Smooth muscle cell (in vitro differentiated cells): ENCODE measurements at regions not wholly inside any gene's neighbourhood (a gene's known extent, or its start where the extent isn't known, plus 50 kb on each side); places are given as distances from the start of the nearest gene placed in this dataset.

Source experiments
- DNase-seq: peaks from one replicate; lab custom pipeline; 2025; ENCODE audit not compliant: unreplicated experiment; lab: John Stamatoyannopoulos, UW
- H2AFZ ChIP-seq: fragments of 200-600 bp; sonication (generic); 2 replicates; pipeline ENCODE4 v1.6.0; 2016; ENCODE audit warnings: antibody characterized with exemption, low read depth, mild to moderate bottlenecking
- H3F3A ChIP-seq: fragments of 200-600 bp; sonication (generic); 2 replicates; pipeline ENCODE4 v1.6.0; 2017; ENCODE audit warnings: antibody characterized with exemption, low read depth
- H3K27ac ChIP-seq: fragments of 200-600 bp; sonication (generic); 2 replicates; pipeline ENCODE4 v1.5.1; 2016; ENCODE audit warnings: low read depth, mild to moderate bottlenecking
- H3K27me3 ChIP-seq: fragments of 200-600 bp; sonication (generic); 2 replicates; pipeline ENCODE4 v1.6.1; 2016; ENCODE audit warnings: low read depth, mild to moderate bottlenecking
- H3K36me3 ChIP-seq: fragments of 200-600 bp; sonication (generic); 2 replicates; pipeline ENCODE4 v1.5.1; 2016; ENCODE audit warnings: low read depth
- H3K4me1 ChIP-seq: fragments of 200-600 bp; sonication (generic); 2 replicates; pipeline ENCODE4 v1.5.1; 2016; ENCODE audit warnings: low read depth
- H3K4me2 ChIP-seq: fragments of 200-600 bp; sonication (generic); 2 replicates; pipeline ENCODE4 v1.6.0; 2016; ENCODE audit warnings: mild to moderate bottlenecking
- H3K4me3 ChIP-seq: fragments of 200-600 bp; sonication (generic); 2 replicates; pipeline ENCODE4 v1.5.1; 2016; ENCODE audit warnings: mild to moderate bottlenecking
- H3K79me2 ChIP-seq: fragments of 200-600 bp; sonication (generic); 2 replicates; pipeline ENCODE4 v1.6.0; 2016; ENCODE audit warnings: low read depth, mild to moderate bottlenecking
- H3K9ac ChIP-seq: fragments of 200-600 bp; sonication (generic); 2 replicates; pipeline ENCODE4 v1.6.0; 2016; ENCODE audit warnings: low read depth
- H3K9me3 ChIP-seq: fragments of 200-600 bp; sonication (generic); replicated peaks from 2 replicates; pipeline ENCODE4 v1.5.1; 2016; ENCODE audit warnings: low read depth
- H4K20me1 ChIP-seq: fragments of 200-600 bp; sonication (generic); 2 replicates; pipeline ENCODE4 v1.6.0; 2016; ENCODE audit warnings: low read depth
- CTCF ChIP-seq: fragments of 200-600 bp; sonication (generic); IDR thresholded peaks from 2 replicates; pipeline ENCODE4 v1.5.1; 2017; ENCODE audit warnings: borderline replicate concordance, mild to moderate bottlenecking, antibody characterized with exemption; ENCODE audit not compliant: insufficient read depth, poor library complexity, severe bottlenecking
- WGBS: methylation state at CpG from one replicate; pipeline ENCODE4 v1.1.7; 2016; ENCODE audit warnings: low lambda C conversion rate; 5-methylcytosine and 5-hydroxymethylcytosine counted together

GRCh38 chr10:108709927-108710722 is 1213.2 kb downstream of the XPNPEP1 start:
- Histone ChIP-seq H3K79me2 (no peaks in the 10 kb centered on the region), H3K27me3 (no peaks in the 10 kb centered on the region), H3K9ac (no peak overlapping the region), H3K9me3 (no peaks in the 10 kb centered on the region), H4K20me1 (no peaks in the 10 kb centered on the region), H3K27ac (no peak overlapping the region), H2AFZ (no peak overlapping the region), H3K36me3 (no peaks in the 10 kb centered on the region), H3K4me3 (no peak overlapping the region), H3F3A (no peaks in the 10 kb centered on the region), H3K4me2 (no peak overlapping the region), H3K4me1 (no peaks in the 10 kb centered on the region)
- TF ChIP-seq CTCF = no peak
- no peak for DNase-seq
- WGBS = 74% methylated on average over 5 of the region's 5 CpGs

DNA sequence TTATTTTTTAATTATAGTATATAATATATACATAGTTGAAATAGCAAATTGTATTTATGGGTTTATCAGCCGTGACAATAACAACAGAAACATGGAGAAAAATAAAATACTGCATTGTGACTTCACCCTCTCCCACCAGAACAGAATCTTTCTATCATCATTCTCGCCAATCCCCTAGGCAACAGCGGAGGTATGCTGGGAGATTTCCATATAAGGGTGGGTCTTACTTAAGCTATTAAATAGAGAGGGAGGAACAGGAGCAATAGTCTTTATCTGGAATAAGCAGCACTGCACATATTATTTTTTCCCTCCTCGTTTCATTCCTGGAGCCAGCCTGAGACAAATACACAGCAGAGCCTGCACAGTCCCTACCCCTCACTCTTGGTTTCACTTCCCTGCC is 1214.9 kb downstream of the XPNPEP1 start:
- no peak overlapping the region for H3K4me3 ChIP-seq
- no peaks in the 10 kb centered on the region for H3K4me1 ChIP-seq
- H3K27ac ChIP-seq = no peak overlapping the region
- no peaks in the 10 kb centered on the region for H3K9me3 ChIP-seq
- no peaks in the 10 kb centered on the region for H4K20me1 ChIP-seq
- 90% methylated on average over 4 of the region's 4 CpGs for WGBS
- no peaks in the 10 kb centered on the region for H3K27me3 ChIP-seq
- no peak for TF ChIP-seq CTCF
- no peaks in the 10 kb centered on the region for H3K79me2 ChIP-seq
- DNase-seq = no peak
- H3F3A ChIP-seq = no peaks in the 10 kb centered on the region
- H2AFZ ChIP-seq = no peak overlapping the region
- no peak overlapping the region for H3K9ac ChIP-seq
- H3K36me3 ChIP-seq = no peaks in the 10 kb centered on the region
- no peak overlapping the region for H3K4me2 ChIP-seq

- no peak overlapping the region for H3K27ac ChIP-seq
- H3K27me3 ChIP-seq = no peaks in the 10 kb centered on the region
- H3F3A ChIP-seq = no peaks in the 10 kb centered on the region
- H2AFZ ChIP-seq = no peak overlapping the region
- no peaks in the 10 kb centered on the region for H3K36me3 ChIP-seq
- H3K4me2 ChIP-seq = no peak overlapping the region
- H4K20me1 ChIP-seq = no peaks in the 10 kb centered on the region
- H3K4me3 ChIP-seq = no peak overlapping the region
- no peaks in the 10 kb centered on the region for H3K9me3 ChIP-seq
- no peaks in the 10 kb centered on the region for H3K4me1 ChIP-seq
- H3K79me2 ChIP-seq = no peaks in the 10 kb centered on the region
- no peak for TF ChIP-seq CTCF
- WGBS = 97% methylated on average over 4 of the region's 4 CpGs
- no peak overlapping the region for H3K9ac ChIP-seq
- no peak for DNase-seq
Measured at GRCh38 chr10:108696792-108697477, 1226.4 kb downstream of the XPNPEP1 start.
